Mesodermal cell (in vitro differentiated cells): ENCODE measurements at regions not wholly inside any gene's neighbourhood (a gene's known extent, or its start where the extent isn't known, plus 50 kb on each side); places are given as distances from the start of the nearest gene placed in this dataset.

Experiments
- H3K27ac ChIP-seq: 2 replicates; pipeline ENCODE4 v1.7.0; 2013; ENCODE audit warnings: mild to moderate bottlenecking, low read depth, low read length, moderate library complexity; ENCODE audit not compliant: severe bottlenecking
- H3K36me3 ChIP-seq: 2 replicates; pipeline ENCODE4 v1.7.1; 2013; ENCODE audit warnings: mild to moderate bottlenecking, low read length, moderate library complexity; ENCODE audit not compliant: control insufficient read depth, insufficient read depth
- H3K4me1 ChIP-seq: one replicate; pipeline ENCODE4 v1.7.1; 2013; ENCODE audit warnings: mild to moderate bottlenecking, low read length; ENCODE audit not compliant: insufficient read depth, control insufficient read depth, poor library complexity, severe bottlenecking
- H3K4me3 ChIP-seq: 2 replicates; pipeline ENCODE4 v1.7.0; 2013; ENCODE audit warnings: low read length, control low read depth, mild to moderate bottlenecking; ENCODE audit not compliant: insufficient read depth, poor library complexity, severe bottlenecking; ENCODE audit errors: extremely low read depth
- H3K9me3 ChIP-seq: 2 replicates; pipeline ENCODE4 v1.7.1; 2013; ENCODE audit warnings: mild to moderate bottlenecking, low read length, moderate library complexity; ENCODE audit not compliant: control insufficient read depth
- WGBS, 2 experiments: methylation state at CpG; one replicate each; pipeline ENCODE4 v1.1.5; 2013; ENCODE audit warnings: missing lambda C conversion rate in 2 of 2; ENCODE audit not compliant: insufficient coverage in 2 of 2; 5-methylcytosine and 5-hydroxymethylcytosine counted together

GRCh38 chr5:159713773-159714172, 202.5 kb upstream of the ADRA1B start:
- H3K4me1 ChIP-seq: no peaks in the 10 kb centered on the region
- no peak overlapping the region for H3K4me3 ChIP-seq
- 100% methylated on average over 1 of the region's 2 CpGs; no CpG with 5 or more reads in 1 of the 2 experiments for WGBS, 2 experiments
- H3K9me3 ChIP-seq: no peaks in the 10 kb centered on the region
- H3K27ac ChIP-seq: no peak overlapping the region
- no peaks in the 10 kb centered on the region for H3K36me3 ChIP-seq

DNA sequence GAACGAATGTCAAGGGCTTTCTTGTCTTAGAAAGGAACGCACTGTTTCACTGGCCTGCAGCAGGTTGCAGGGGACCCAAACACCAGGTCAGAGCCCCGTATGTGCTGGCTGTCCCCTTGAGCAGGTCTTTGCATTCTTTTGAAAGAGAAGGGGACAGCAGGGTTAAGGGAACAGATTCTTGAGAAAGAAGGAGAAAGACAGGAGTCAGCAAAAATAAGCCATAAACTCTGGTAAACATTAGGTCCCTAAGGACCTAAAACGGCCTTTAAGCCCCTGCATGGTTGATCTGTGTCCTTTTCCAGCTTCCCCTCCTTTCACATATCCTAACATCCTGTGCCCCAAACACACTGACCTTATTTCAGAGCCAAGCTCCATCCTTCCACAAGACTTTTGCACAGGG, 190.8 kb upstream of the ADRA1B start:
- Histone ChIP-seq H3K4me3 (no peak overlapping the region), H3K36me3 (no peaks in the 10 kb centered on the region), H3K9me3 (no peaks in the 10 kb centered on the region), H3K27ac (no peak overlapping the region), H3K4me1 (no peaks in the 10 kb centered on the region)
- WGBS, 2 experiments: 70 to 85% methylated on average over 4 of the region's 4 CpGs

DNA sequence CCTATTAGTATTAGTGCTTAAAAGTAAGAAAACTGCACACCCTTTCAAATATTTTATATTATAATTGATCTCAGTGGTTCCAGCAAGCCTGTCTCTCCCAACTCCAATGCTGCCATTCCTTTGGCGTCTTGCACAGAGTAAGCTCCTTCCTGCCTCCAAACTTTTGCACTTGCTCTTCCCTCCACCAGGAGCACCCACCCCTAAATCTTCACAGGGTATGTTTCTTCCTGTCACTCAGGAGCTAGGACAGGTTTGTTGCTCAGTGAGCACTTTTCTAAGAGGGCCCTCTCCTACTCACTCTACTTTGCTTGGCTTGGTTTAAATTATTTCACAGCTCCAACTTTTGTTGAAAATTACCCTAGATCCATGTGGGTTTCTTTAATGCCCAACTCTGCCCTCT, 189.1 kb upstream of the ADRA1B start:
- no peaks in the 10 kb centered on the region for H3K4me1 ChIP-seq
- WGBS, 2 experiments: 70 to 86% methylated on average over 1 of the region's 1 CpG
- H3K36me3 ChIP-seq: no peaks in the 10 kb centered on the region
- H3K4me3 ChIP-seq: no peak overlapping the region
- H3K9me3 ChIP-seq: no peaks in the 10 kb centered on the region
- no peak overlapping the region for H3K27ac ChIP-seq

DNA sequence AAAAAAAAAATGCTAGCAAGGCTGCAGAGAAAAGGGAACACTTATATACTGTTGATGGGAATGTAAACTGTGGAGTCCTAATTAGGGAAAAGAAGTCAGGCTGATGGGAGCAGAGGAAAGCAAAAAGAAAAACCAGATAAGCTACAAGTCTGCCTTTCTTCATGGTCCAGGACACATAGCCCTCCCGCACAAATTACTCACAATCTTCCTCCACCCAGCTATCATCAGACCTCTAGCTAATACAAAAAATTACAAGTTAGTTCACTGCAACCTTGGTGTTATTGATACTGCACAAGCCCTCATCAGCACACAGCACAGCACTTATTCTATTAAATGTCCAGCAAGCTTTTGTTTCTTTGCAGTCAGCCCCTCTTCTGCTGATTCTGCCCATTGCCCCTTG, 186.0 kb upstream of the ADRA1B start:
- H3K36me3 ChIP-seq: no peaks in the 10 kb centered on the region
- H3K27ac ChIP-seq: no peak overlapping the region
- no peak overlapping the region for H3K4me3 ChIP-seq
- no peaks in the 10 kb centered on the region for H3K9me3 ChIP-seq
- H3K4me1 ChIP-seq: no peaks in the 10 kb centered on the region
- WGBS, 2 experiments: 70 to 100% methylated on average over 1 of the region's 1 CpG

DNA sequence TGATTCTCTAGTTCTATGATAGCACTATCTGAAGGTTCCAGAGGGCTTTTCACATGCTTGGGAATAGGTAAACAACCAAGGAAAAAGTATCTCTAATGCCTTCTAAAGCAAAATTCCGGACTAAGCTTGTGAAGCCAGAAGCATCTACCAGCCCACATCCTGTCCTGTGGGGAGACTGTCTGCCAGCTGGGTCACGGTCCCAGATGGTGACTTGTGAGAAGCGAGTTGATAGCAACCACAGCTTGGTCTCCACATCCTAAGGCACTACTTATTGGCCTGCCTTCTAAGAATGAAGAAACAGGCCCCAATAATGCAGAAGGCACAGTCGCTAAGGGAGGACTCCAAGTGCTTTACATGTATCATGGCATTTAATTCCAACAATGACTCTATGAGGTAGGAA, 184.1 kb upstream of the ADRA1B start:
- WGBS, 2 experiments: 96 to 100% methylated on average over 3 to 4 of the region's 4 CpGs
- Histone ChIP-seq H3K27ac (no peak overlapping the region), H3K4me3 (no peak overlapping the region)

GRCh38 chr5:159734366-159734765, 181.9 kb upstream of the ADRA1B start:
- Histone ChIP-seq H3K36me3 (no peaks in the 10 kb centered on the region), H3K4me3 (no peak overlapping the region), H3K27ac (no peak overlapping the region), H3K9me3 (no peaks in the 10 kb centered on the region), H3K4me1 (no peaks in the 10 kb centered on the region)
- WGBS, 2 experiments: 100% methylated on average over 1 of the region's 2 CpGs

More for the DNA sequence above, 184.1 kb upstream of the ADRA1B start:
- no peaks in the 10 kb centered on the region for H3K9me3 ChIP-seq
- H3K36me3 ChIP-seq: no peaks in the 10 kb centered on the region
- H3K4me1 ChIP-seq: no peaks in the 10 kb centered on the region

DNA sequence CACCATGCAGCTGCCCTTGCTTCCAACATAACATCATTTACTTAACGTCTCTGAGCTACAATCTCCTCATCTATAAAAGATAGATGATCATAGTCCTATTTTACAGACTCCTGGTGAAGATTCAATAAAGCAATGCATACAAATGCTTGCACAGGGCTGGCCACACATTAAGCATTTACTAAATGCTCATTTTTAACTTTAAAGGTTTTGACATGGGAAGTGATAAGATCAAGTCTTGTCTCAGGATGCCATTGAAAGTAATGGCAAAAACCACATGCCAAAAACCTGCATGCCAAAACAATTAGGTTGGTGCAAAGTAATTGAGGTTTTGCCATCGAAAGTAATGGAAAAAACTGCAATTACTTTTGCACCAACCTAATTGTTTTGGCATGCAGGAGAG, 181.2 kb upstream of the ADRA1B start:
- H3K36me3 ChIP-seq: no peaks in the 10 kb centered on the region
- no peaks in the 10 kb centered on the region for H3K9me3 ChIP-seq
- H3K4me1 ChIP-seq: no peaks in the 10 kb centered on the region
- H3K27ac ChIP-seq: no peak overlapping the region
- 86 to 94% methylated on average over 1 to 2 of the region's 2 CpGs for WGBS, 2 experiments
- no peak overlapping the region for H3K4me3 ChIP-seq

DNA sequence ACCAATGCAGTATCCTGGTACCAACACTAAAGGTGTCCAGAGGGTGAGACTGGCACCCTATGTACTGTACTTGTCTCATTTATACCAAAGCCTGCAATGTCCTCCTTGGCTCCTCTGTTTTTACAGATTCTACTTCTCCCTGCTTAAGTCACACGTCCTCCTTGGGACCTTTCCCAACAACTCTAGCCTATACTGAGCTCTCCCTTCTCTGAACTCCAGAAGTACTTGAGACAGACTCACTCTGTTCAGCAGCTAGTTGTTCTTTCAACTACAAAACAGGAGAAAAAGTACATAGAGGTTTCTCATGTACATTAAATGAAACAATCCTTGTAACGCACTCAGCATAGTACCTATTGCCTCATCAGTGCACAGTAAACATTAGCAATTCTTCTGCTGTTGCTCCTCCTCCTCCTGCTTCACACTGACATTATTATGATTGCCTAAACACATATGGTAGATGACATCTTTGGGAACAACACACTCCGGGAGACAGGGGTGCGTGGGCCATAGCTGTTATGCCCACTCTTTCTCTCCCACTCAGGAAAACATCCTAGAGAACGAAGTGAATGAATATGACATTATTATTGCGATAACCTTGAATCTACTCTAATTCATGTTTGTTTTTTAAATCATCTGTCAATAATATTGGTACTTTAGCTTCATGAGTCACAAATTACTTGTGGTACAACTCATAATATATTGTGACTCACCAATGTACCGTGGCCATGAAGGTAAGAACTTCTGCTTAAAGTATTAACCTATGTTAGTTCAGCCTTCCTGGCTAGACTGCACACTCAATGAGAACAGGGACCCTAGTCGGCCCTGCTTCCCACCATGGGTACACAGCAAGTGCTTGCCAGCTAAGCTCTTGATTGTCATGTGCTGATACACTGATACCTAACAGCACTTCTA, 180.3 kb upstream of the ADRA1B start:
- no peaks in the 10 kb centered on the region for H3K36me3 ChIP-seq
- no peaks in the 10 kb centered on the region for H3K4me1 ChIP-seq
- 85 to 96% methylated on average over 6 of the region's 8 CpGs for WGBS, 2 experiments
- no peak overlapping the region for H3K27ac ChIP-seq
- no peaks in the 10 kb centered on the region for H3K9me3 ChIP-seq
- no peak overlapping the region for H3K4me3 ChIP-seq

DNA sequence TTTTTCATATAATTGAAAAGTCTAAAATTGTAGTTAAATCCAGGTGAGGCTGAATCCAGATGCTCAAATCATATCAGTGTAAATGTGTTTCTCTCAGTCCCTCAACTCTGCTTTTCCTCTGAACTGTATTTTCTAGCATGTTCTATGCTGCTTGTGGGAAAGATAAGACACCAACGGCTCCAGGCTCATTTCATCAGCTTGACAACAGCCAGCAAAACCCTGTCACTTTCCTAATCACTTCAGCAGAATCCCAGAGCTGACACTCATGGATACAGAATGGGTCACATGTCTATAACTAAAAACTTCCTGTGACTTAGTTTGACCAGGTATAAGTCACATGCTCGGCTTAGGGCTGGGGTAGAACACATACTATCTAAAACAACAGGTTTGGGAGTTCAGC, 179.4 kb upstream of the ADRA1B start:
- no peak overlapping the region for H3K27ac ChIP-seq
- no CpG with 5 or more reads among the region's 2 CpGs for WGBS, 2 experiments

DNA sequence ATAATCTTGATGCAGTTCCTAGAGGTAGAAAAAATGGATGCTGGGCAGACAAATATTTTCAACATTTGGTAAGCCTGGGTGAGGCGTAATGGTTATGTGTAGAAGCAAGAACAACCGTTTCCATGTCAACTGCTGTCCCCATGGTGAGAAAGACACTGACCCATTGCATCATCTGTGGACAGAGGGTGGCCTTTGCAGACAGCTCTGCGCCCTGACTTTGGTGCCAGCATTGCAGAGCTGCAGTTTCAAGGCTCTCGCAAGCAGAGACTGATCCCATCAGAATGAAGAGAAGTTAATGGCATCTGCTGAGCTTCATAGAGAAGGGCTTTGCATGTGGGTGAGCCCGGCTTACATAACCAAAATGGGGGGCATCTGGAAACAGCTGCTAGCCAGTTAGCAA, 179.0 kb upstream of the ADRA1B start:
- Histone ChIP-seq H3K4me1 (no peaks in the 10 kb centered on the region), H3K36me3 (no peaks in the 10 kb centered on the region), H3K4me3 (no peak overlapping the region), H3K27ac (no peak overlapping the region), H3K9me3 (no peaks in the 10 kb centered on the region)
- WGBS, 2 experiments: 93 to 97% methylated on average over 5 of the region's 5 CpGs

More for the DNA sequence above, 179.4 kb upstream of the ADRA1B start:
- no peaks in the 10 kb centered on the region for H3K4me1 ChIP-seq
- H3K36me3 ChIP-seq: no peaks in the 10 kb centered on the region
- H3K4me3 ChIP-seq: no peak overlapping the region
- no peaks in the 10 kb centered on the region for H3K9me3 ChIP-seq

DNA sequence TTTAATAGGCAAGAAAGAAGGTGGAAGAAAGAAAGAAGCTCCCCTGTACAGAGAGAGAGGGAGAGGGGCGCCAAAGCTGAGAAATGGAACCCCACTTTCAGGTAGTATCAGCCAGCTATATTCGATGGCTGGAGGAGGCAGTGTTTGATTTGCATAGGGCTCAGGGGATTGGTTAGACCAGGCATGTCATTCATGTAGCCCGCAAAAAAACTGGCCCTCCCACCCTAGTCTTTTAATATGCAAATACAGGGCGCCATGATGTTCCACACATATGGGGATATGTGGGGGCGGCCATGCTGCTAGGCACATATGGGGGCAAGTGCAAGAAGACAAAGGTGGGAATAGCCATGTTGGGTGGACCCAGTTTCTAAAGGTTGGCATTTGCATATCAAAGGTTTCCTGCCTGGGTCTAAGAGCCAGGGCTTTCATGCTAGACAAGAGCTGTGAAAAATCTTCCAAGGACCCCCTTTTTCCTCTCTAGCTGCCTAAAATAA, 174.4 kb upstream of the ADRA1B start:
- H3K4me3 ChIP-seq: no peak overlapping the region
- no peaks in the 10 kb centered on the region for H3K9me3 ChIP-seq
- H3K27ac ChIP-seq: no peak overlapping the region
- no peaks in the 10 kb centered on the region for H3K4me1 ChIP-seq
- no peaks in the 10 kb centered on the region for H3K36me3 ChIP-seq
- 83 to 89% methylated on average over 1 to 4 of the region's 5 CpGs for WGBS, 2 experiments
